ENCODE measurements at regions not wholly inside any gene's neighbourhood (a gene's known extent, or its start where the extent isn't known, plus 50 kb on each side); places are given as distances from the start of the nearest gene placed in this dataset.

DNA sequence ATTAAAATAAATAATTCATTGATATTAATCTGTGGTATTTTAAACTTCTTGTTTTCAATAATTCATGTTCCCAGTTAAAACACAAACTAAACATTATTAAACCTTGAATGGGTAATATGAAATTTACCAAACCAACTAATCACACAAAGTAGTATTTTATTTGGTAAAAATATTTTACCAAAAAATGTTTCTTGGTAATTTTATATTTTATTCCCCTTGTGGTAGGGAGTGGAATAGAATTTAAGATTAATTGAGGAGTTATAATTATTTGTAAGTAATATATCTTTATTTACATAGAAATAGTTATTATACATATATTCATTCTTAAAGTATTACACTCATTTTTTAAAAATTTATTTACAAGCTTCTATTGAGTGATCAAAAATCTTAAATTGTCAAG is 1350.9 kb downstream of the OTOL1 start:
- ATAC-seq, result no peak
- Histone ChIP-seq H3K27ac (no peak overlapping the region), H3K27me3 (no peaks in the 10 kb centered on the region), H3K9me3 (no peaks in the 10 kb centered on the region), H3K4me3 (no peak overlapping the region), H3K4me1 (no peaks in the 10 kb centered on the region), H3K36me3 (no peaks in the 10 kb centered on the region)
- TF ChIP-seq POLR2A (IDR thresholded peaks at IDR 0.05), result no peak
- TF ChIP-seq, protein P1, sequence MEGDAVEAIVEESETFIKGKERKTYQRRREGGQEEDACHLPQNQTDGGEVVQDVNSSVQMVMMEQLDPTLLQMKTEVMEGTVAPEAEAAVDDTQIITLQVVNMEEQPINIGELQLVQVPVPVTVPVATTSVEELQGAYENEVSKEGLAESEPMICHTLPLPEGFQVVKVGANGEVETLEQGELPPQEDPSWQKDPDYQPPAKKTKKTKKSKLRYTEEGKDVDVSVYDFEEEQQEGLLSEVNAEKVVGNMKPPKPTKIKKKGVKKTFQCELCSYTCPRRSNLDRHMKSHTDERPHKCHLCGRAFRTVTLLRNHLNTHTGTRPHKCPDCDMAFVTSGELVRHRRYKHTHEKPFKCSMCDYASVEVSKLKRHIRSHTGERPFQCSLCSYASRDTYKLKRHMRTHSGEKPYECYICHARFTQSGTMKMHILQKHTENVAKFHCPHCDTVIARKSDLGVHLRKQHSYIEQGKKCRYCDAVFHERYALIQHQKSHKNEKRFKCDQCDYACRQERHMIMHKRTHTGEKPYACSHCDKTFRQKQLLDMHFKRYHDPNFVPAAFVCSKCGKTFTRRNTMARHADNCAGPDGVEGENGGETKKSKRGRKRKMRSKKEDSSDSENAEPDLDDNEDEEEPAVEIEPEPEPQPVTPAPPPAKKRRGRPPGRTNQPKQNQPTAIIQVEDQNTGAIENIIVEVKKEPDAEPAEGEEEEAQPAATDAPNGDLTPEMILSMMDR (IDR thresholded peaks at IDR 0.05), result no peak
- TF ChIP-seq POLR2AphosphoS5 (IDR thresholded peaks at IDR 0.05), result no peak
- no peak for TF ChIP-seq EP300 (IDR thresholded peaks at IDR 0.05)

DNA sequence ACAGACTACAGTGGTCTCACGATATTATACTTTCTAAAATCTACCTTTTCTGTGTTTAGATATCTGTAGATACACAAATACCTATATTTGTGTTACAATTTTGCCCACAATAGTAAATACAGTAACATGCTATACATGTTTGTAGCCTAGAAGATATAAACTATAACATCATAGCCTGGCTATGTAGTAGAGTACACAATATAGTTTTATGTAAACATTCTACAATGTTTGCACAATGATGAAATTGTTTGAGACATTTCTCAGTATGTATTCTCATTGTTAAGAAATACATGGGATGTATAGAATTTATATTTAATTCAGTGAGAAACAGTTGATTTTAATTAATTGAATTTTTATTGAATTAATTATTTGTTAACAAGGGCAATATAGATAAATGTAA is 1367.0 kb downstream of the OTOL1 start:
- H3K4me3 ChIP-seq, result no peak overlapping the region
- WGBS, 2 donors (ENCODE audit: low coverage in 1 of 2), result 86 to 100% methylated on average over 1 of the region's 1 CpG
- no peaks in the 10 kb centered on the region for H3K27me3 ChIP-seq
- no peaks in the 10 kb centered on the region for H3K36me3 ChIP-seq
- no peak overlapping the region for H3K27ac ChIP-seq
- no peak for ATAC-seq
- TF ChIP-seq EP300 (IDR thresholded peaks at IDR 0.05), result no peak
- TF ChIP-seq, protein P1 (IDR thresholded peaks at IDR 0.05), result no peak
- TF ChIP-seq POLR2A (IDR thresholded peaks at IDR 0.05), result no peak
- TF ChIP-seq POLR2AphosphoS5 (IDR thresholded peaks at IDR 0.05), result no peak
- H3K9me3 ChIP-seq, result no peaks in the 10 kb centered on the region
- H3K4me1 ChIP-seq, result no peaks in the 10 kb centered on the region

DNA sequence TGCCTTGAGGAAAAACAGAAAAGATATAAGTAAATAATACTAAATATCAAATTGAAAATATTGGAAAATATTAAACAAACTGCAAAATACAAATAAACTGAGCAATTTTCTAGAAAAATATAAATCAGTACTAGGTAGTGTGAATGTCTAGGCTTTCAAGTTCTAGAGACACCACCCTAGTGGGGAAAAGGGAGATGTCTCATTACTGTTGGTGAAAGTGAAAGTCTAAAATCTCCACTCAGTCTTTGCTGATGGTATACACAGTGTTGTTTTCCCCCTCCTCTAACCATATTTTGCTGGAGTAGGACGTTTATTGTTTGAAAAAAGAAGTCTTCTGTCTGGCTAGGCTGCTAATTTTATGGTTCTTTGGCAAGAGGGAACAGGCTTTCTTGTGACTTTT is 1368.9 kb downstream of the OTOL1 start:
- WGBS, 2 donors (ENCODE audit: low coverage in 1 of 2), result 24 to 50% methylated on average over 1 of the region's 1 CpG

DNA sequence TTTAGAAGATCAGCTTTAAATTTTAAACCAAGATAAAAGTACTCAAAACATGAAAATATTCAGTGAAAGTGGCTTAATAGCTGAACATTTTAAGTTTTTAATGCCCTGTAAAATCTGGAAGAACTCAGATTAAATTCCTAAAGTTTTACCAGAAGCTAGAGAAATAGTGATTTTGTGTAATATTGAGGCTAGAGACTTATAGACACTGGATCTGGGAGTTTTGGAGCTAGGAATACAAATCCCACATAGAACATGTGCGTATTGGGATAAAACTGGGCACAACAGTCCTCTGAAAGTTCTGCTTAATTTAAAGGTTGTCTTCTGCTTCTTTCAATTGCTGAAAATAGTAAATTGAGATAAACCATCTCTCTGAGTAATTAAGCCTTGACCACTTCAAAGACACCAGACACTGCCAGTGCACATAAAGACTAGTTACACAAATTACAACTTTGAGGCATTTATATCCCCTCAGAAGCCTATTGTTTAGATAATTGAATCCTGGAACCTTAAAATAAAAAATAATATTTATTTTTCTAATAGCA is 1382.5 kb downstream of the OTOL1 start:
- H3K36me3 ChIP-seq, result no peaks in the 10 kb centered on the region
- no peak overlapping the region for H3K4me3 ChIP-seq
- no peaks in the 10 kb centered on the region for H3K4me1 ChIP-seq
- no peak for ATAC-seq
- 82% methylated on average over 1 of the region's 1 CpG; no CpG with 5 or more reads in 1 of the 2 donors for WGBS, 2 donors (ENCODE audit: low coverage in 1 of 2)
- no peaks in the 10 kb centered on the region for H3K27me3 ChIP-seq
- no peak for TF ChIP-seq EP300 (IDR thresholded peaks at IDR 0.05)
- no peak for TF ChIP-seq POLR2A (IDR thresholded peaks at IDR 0.05)
- no peak overlapping the region for H3K27ac ChIP-seq
- no peaks in the 10 kb centered on the region for H3K9me3 ChIP-seq

More for the DNA sequence above, 1368.9 kb downstream of the OTOL1 start:
- no peaks in the 10 kb centered on the region for H3K4me1 ChIP-seq
- H3K27ac ChIP-seq, result no peak overlapping the region
- no peaks in the 10 kb centered on the region for H3K36me3 ChIP-seq
- H3K27me3 ChIP-seq, result no peaks in the 10 kb centered on the region
- peaks cover 0 to 4% (median 0%) of the 10 kb centered on the region in 3 donors for H3K9me3 ChIP-seq
- no peak for ATAC-seq
- TF ChIP-seq, protein P1 (IDR thresholded peaks at IDR 0.05), result no peak
- no peak overlapping the region for H3K4me3 ChIP-seq

DNA sequence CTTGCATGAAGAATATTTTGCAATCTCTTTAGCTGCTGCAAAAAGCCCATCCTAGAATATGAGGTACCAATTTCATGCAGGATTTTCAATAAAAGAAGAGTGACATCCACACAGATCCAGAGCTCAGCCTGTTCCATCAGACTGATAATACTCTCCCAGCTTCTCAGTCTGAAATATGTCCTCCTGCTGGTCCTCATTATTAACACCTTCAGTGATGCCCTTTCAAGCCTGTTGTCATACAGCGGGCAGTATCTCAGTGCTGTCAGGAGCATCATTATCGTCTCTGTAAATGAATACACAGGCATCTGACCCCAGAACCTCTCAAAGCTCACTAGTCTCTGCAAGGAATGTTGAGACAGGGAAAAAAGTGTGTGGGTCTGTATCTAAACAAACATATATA is 1387.8 kb downstream of the OTOL1 start:
- WGBS, 2 donors (ENCODE audit: low coverage in 1 of 2), result 41 to 65% methylated on average over 2 of the region's 2 CpGs
- TF ChIP-seq EP300 (IDR thresholded peaks at IDR 0.05), result no peak
- TF ChIP-seq POLR2A (IDR thresholded peaks at IDR 0.05), result no peak
- TF ChIP-seq POLR2AphosphoS5 (IDR thresholded peaks at IDR 0.05), result no peak
- TF ChIP-seq, protein P1 (IDR thresholded peaks at IDR 0.05), result no peak
- no peak for ATAC-seq
- no peak overlapping the region for H3K4me3 ChIP-seq
- no peaks in the 10 kb centered on the region for H3K36me3 ChIP-seq
- H3K4me1 ChIP-seq, result no peaks in the 10 kb centered on the region
- H3K9me3 ChIP-seq, result no peaks in the 10 kb centered on the region
- no peak overlapping the region for H3K27ac ChIP-seq
- H3K27me3 ChIP-seq, result no peaks in the 10 kb centered on the region

All from gastroesophageal sphincter (tissue), 4 donors.